Adrenal gland (tissue), 9 donors: ENCODE measurements at regions not wholly inside any gene's neighbourhood (a gene's known extent, or its start where the extent isn't known, plus 50 kb on each side); places are given as distances from the start of the nearest gene placed in this dataset.

Experiments
- DNase-seq, 7 donors: peaks; one replicate each; pipeline ENCODE4 v3.0.0-alpha.2; 2019 to 2020
- H3K27ac ChIP-seq, 5 donors: fragments of 200-600 bp; sonication (generic) in 4 of 5; 1 replicate in 3 of 5; 2 replicates in 2 of 5; pipeline versions ENCODE4 v1.5.1 to v1.8.0; 2016 to 2020; ENCODE audit warnings: mild to moderate bottlenecking in 1 of 5
- H3K27me3 ChIP-seq: fragments of 200-600 bp; 2 replicates; pipeline ENCODE4 v1.8.0; 2021
- H3K36me3 ChIP-seq, 2 donors: fragments of 200-600 bp; replicated peaks in 1 of 2; 1 replicate in 1 of 2; 2 replicates in 1 of 2; pipeline versions ENCODE4 v1.5.1 to v1.8.0; 2018 to 2022
- H3K4me1 ChIP-seq, 2 donors: fragments of 200-600 bp; replicated peaks in 1 of 2; 1 replicate in 1 of 2; 2 replicates in 1 of 2; pipeline versions ENCODE4 v1.5.1 to v1.8.0; 2018 to 2021
- H3K4me3 ChIP-seq, 4 donors: fragments of 200-600 bp; sonication (generic) in 3 of 4; one replicate each; pipeline ENCODE4 v1.5.1; 2016 to 2018
- H3K9me3 ChIP-seq, 3 donors: fragments of 200-600 bp; sonication (generic) in 1 of 3; replicated peaks in 1 of 3; 1 replicate in 2 of 3; 2 replicates in 1 of 3; pipeline versions ENCODE4 v1.5.1 to v1.8.0; 2016 to 2021
- POLR2A ChIP-seq, 2 donors: fragments of 450-650 bp; IDR thresholded peaks; one replicate each; pipeline ENCODE4 v1.6.1; 2017; ENCODE audit warnings: antibody characterized with exemption in 2 of 2, mild to moderate bottlenecking in 2 of 2, moderate library complexity in 1 of 2
- WGBS, 4 donors: extraction: QIAGEN DNeasy Blood & Tissue Kit in 2 of 4; methylation state at CpG; one replicate each; pipeline versions ENCODE4 v1.1.5 to v1.1.7; 2013 to 2017; 5-methylcytosine and 5-hydroxymethylcytosine counted together
- intact Hi-C, 2 donors: fragments of 100-400 bp; cut with DNase I; formaldehyde crosslinking; loops; one replicate each; pipeline versions ENCODE4 v1.14.1 to v1.15.0; 2022 to 2023
- TF ChIP-seq, protein P1 (sequence below), 6 experiments: fragments of 450-650 bp in 4 of 6; fragments of 200-600 bp in 2 of 6; sonication (generic) in 1 of 6; IDR thresholded peaks; 1 replicate in 5 of 6; 2 replicates in 1 of 6; pipeline versions ENCODE4 v1.5.1 to v1.8.0; 2016 to 2021; ENCODE audit warnings: antibody characterized with exemption in 6 of 6, mild to moderate bottlenecking in 2 of 6, moderate library complexity in 1 of 6
- donor health status: healthy with polysubstance abuse.
- donor health status: Bipolar disorder and iron deficiency.
- donor health status: DM: yes; HTN: yes; CAD: no.
- donor health status: DM: no; HTN: no; CAD: no.
- donor health status: DM: no; HTN: no; CAD: no.

DNA sequence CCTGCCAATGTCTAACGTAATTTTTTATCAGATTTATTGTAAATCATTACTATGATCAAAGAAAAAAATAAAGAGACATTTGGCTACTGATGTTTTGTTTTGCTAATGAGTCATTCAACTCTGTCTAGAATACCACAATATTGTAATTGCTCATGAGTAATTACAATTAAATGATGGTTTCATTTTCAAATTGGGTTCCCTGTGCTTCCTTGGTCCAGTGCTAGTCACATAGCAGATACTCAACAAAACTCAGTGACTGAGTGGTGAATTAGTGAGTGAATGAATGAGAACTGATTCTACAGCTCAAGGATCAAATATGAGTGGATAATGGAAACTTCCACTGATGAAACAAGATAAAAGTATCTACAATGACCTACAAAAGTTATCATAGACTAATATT is 304.7 kb downstream of the POU4F1 start:
- no peak for TF ChIP-seq POLR2A (IDR thresholded peaks at IDR 0.05)
- TF ChIP-seq, protein P1, sequence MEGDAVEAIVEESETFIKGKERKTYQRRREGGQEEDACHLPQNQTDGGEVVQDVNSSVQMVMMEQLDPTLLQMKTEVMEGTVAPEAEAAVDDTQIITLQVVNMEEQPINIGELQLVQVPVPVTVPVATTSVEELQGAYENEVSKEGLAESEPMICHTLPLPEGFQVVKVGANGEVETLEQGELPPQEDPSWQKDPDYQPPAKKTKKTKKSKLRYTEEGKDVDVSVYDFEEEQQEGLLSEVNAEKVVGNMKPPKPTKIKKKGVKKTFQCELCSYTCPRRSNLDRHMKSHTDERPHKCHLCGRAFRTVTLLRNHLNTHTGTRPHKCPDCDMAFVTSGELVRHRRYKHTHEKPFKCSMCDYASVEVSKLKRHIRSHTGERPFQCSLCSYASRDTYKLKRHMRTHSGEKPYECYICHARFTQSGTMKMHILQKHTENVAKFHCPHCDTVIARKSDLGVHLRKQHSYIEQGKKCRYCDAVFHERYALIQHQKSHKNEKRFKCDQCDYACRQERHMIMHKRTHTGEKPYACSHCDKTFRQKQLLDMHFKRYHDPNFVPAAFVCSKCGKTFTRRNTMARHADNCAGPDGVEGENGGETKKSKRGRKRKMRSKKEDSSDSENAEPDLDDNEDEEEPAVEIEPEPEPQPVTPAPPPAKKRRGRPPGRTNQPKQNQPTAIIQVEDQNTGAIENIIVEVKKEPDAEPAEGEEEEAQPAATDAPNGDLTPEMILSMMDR (IDR thresholded peaks at IDR 0.05), result no peak

DNA sequence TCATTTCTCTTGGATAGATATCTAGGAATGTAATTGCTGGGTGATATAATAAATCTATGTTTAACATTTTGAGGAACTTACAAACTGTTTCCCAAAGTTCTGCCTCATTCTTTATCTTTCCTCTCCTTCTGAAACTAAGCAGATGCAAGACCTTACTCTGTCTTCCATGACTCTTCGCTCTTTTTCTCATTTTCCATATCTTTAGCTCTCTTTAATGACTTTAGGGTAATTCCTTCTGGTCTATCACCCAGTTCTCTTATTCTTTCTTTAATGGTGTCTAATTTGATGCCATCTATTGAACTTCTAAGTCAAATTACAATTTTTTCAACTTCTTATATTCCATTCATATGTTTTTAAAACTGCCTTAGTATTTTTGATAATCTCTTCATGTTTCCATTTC is 316.6 kb downstream of the POU4F1 start:
- intact Hi-C loops, result no loop called here
- H3K9me3 ChIP-seq, result peaks cover 0 to 8% (median 0%) of the 10 kb centered on the region in 3 donors
- no peaks in the 10 kb centered on the region for H3K27me3 ChIP-seq
- TF ChIP-seq POLR2A (IDR thresholded peaks at IDR 0.05), result no peak
- TF ChIP-seq, protein P1 (IDR thresholded peaks at IDR 0.05), result no peak
- no peak overlapping the region for H3K27ac ChIP-seq
- no peaks in the 10 kb centered on the region for H3K4me1 ChIP-seq
- 63 to 93% (median 82%) methylated on average over 1 of the region's 1 CpG for WGBS, 4 donors
- no peak overlapping the region for H3K4me3 ChIP-seq
- no peak for DNase-seq
- H3K36me3 ChIP-seq, result no peaks in the 10 kb centered on the region

More for the DNA sequence above, 304.7 kb downstream of the POU4F1 start:
- no peaks in the 10 kb centered on the region for H3K4me1 ChIP-seq
- 20 to 34% (median 26%) methylated on average over 1 of the region's 1 CpG for WGBS, 4 donors
- H3K9me3 ChIP-seq, result no peaks in the 10 kb centered on the region
- intact Hi-C loops, result no loop called here
- H3K27me3 ChIP-seq, result no peaks in the 10 kb centered on the region
- no peaks in the 10 kb centered on the region for H3K36me3 ChIP-seq
- no peak overlapping the region for H3K27ac ChIP-seq
- DNase-seq, result no peak
- H3K4me3 ChIP-seq, result no peak overlapping the region

DNA sequence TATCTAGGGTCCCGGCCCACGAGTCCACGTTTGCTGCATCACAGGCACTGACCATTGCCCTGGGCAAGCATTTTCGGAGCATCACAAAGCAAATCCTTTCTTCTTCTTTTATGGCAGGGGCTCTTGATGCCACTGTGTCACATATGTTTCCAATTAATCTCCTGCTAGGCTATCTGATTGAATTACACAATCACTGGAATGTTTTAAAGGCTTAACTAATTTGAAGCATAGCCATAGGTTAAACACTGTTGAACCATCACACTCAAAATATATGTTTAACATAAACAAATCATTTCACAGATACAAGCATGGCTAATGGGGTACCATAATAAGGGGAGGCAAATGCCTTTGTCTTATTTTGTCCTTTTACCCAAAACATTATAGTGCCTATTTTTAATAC is 338.3 kb downstream of the POU4F1 start:
- no peaks in the 10 kb centered on the region for H3K4me1 ChIP-seq
- WGBS, 4 donors, result 52 to 79% (median 66%) methylated on average over 4 of the region's 4 CpGs
- no peaks in the 10 kb centered on the region for H3K27me3 ChIP-seq
- DNase-seq, result no peak
- no peak for TF ChIP-seq POLR2A (IDR thresholded peaks at IDR 0.05)
- TF ChIP-seq, protein P1 (IDR thresholded peaks at IDR 0.05), result no peak
- H3K4me3 ChIP-seq, result no peak overlapping the region
- intact Hi-C loops, result no loop called here
- no peaks in the 10 kb centered on the region for H3K9me3 ChIP-seq
- H3K27ac ChIP-seq, result no peak overlapping the region
- H3K36me3 ChIP-seq, result no peaks in the 10 kb centered on the region

DNA sequence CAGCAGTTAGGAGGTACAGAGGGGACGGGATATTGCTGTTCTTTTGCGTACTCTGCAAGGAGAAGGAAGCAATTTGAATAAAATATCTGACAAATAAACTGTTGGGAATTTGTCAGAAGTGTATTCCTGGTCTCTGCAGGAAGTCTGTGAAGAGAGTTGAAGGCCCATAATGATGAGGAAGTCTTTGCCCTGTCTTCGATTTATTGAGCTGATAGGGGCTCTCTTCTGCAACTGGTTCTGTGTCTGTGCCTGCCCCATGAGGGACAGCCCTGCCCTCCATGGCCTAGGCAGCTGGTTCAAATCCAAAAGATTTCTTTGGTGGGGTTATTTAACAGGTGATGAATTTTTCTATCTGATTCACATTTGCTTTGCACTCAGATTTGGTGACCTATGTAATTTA is 339.7 kb upstream of the EDNRB start:
- TF ChIP-seq, protein P1 (IDR thresholded peaks at IDR 0.05), result no peak
- no peak for TF ChIP-seq POLR2A (IDR thresholded peaks at IDR 0.05)
- WGBS, 4 donors, result 62 to 68% (median 66%) methylated on average over 3 of the region's 3 CpGs
- H3K27me3 ChIP-seq, result no peaks in the 10 kb centered on the region
- H3K9me3 ChIP-seq, result no peaks in the 10 kb centered on the region
- no peak for DNase-seq
- intact Hi-C loops, result no loop called here
- H3K36me3 ChIP-seq, result no peaks in the 10 kb centered on the region
- no peaks in the 10 kb centered on the region for H3K4me1 ChIP-seq
- no peak overlapping the region for H3K4me3 ChIP-seq
- H3K27ac ChIP-seq, result no peak overlapping the region
